ENCODE measurements at regions not wholly inside any gene's neighbourhood (a gene's known extent, or its start where the extent isn't known, plus 50 kb on each side); places are given as distances from the start of the nearest gene placed in this dataset.

DNA sequence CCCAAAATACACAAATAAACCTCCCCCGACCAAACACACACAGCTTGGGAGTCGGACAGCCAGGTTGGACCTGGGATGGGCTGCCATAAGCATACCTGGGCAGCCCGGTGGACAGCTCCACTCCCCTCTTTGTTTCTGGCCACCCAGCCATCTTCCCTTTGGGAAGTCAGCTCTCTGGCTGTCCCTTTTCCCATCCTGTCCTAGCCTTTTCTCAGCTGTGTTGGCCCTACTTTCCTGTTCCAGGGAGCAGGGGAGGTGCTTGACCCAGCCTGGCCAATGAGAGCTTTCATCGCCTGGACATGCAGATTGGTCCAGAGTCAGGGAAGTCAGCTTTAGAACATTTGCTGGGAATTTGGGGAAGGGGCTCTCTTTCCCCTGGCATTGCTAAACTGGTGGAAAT is 68.7 kb upstream of the NECTIN1 start:
- Histone ChIP-seq H2AK5ac (ENCODE audit: insufficient read length, low read length) (no peak overlapping the region), H3K4me1 (ENCODE audit: insufficient read depth, low read length) (peaks cover 8% of the 10 kb centered on the region; the same call in 1 of the 2 replicates), H3K4me2 (ENCODE audit: insufficient read depth, insufficient read length, low read length) (no peak overlapping the region), H3K23ac (ENCODE audit: insufficient read length, low read depth, low read length) (no peak overlapping the region), H3K4ac (ENCODE audit: low read depth, low read length) (no peak overlapping the region), H3K9ac (ENCODE audit: extremely low read depth, insufficient read length, low read length) (no peak overlapping the region), H4K5ac (ENCODE audit: insufficient read length, low read depth, low read length) (no peak overlapping the region), H2BK120ac (ENCODE audit: low read depth, low read length, poor library complexity, severe bottlenecking) (no peak overlapping the region), H3K23me2 (ENCODE audit: insufficient read length, low read depth, low read length, poor library complexity, severe bottlenecking) (no peaks in the 10 kb centered on the region), H3K9me3 (ENCODE audit: control insufficient read depth, low read depth, low read length) (no peaks in the 10 kb centered on the region), H4K8ac (replicated peaks; ENCODE audit: insufficient read length, low read depth, low read length) (no peak overlapping the region), H2AFZ (ENCODE audit: low read length) (no peak overlapping the region), H2BK5ac (ENCODE audit: insufficient read length, low read length) (no peak overlapping the region), H3K27ac (ENCODE audit: insufficient read length, low read depth, low read length) (no peak overlapping the region), H2BK12ac (ENCODE audit: insufficient read length, low read depth, low read length) (no peak overlapping the region), H3K79me2 (ENCODE audit: insufficient read depth, low read length) (no peaks in the 10 kb centered on the region), H3K27me3 (ENCODE audit: insufficient read depth, low read length) (peaks cover 5% of the 10 kb centered on the region; the same call in 1 of the 2 replicates), H3K79me1 (ENCODE audit: insufficient read depth, low read depth, low read length, poor library complexity, severe bottlenecking) (no peaks in the 10 kb centered on the region), H2BK15ac (ENCODE audit: low read depth, low read length) (no peak overlapping the region), H3K56ac (ENCODE audit: insufficient read length, low read depth, low read length) (no peak overlapping the region), H4K91ac (ENCODE audit: insufficient read length, low read depth, low read length) (no peak overlapping the region), H2BK20ac (ENCODE audit: low read depth, low read length, poor library complexity, severe bottlenecking) (no peak overlapping the region), H3K18ac (ENCODE audit: insufficient read length, low read depth, low read length) (no peak overlapping the region), H3K14ac (ENCODE audit: insufficient read depth, low read length) (no peak overlapping the region), H4K20me1 (ENCODE audit: control insufficient read depth, insufficient read depth, insufficient read length) (no peaks in the 10 kb centered on the region), H3T11ph (ENCODE audit: low read length) (no peak overlapping the region)
- H3K27me3 Mint-ChIP-seq (ENCODE audit: low read depth): peaks cover 92% of the 10 kb centered on the region
- DNase-seq: peak; percentile 61
- no peaks in the 10 kb centered on the region; a peak in 1 of 5 replicates for H3K9me3 Mint-ChIP-seq
- no peak overlapping the region for H3K27ac Mint-ChIP-seq
- peaks cover 66 to 74% of the 10 kb centered on the region in 2 experiments for H3K4me1 Mint-ChIP-seq
- no peaks in the 10 kb centered on the region for H3K36me3 Mint-ChIP-seq (ENCODE audit: insufficient read depth in 1 of 3, low read depth in 3 of 3)
- H3K4me3 Mint-ChIP-seq: peak overlapping the region in 1 of 2 experiments; percentile 28; a peak in 2 of 5 replicates
- TF ChIP-seq, protein P1, sequence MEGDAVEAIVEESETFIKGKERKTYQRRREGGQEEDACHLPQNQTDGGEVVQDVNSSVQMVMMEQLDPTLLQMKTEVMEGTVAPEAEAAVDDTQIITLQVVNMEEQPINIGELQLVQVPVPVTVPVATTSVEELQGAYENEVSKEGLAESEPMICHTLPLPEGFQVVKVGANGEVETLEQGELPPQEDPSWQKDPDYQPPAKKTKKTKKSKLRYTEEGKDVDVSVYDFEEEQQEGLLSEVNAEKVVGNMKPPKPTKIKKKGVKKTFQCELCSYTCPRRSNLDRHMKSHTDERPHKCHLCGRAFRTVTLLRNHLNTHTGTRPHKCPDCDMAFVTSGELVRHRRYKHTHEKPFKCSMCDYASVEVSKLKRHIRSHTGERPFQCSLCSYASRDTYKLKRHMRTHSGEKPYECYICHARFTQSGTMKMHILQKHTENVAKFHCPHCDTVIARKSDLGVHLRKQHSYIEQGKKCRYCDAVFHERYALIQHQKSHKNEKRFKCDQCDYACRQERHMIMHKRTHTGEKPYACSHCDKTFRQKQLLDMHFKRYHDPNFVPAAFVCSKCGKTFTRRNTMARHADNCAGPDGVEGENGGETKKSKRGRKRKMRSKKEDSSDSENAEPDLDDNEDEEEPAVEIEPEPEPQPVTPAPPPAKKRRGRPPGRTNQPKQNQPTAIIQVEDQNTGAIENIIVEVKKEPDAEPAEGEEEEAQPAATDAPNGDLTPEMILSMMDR (conservative IDR thresholded peaks at IDR 0.05): no peak
- no CpG with 5 or more reads among the region's 4 CpGs for WGBS (ENCODE audit: extremely low coverage, insufficient read length, low lambda C conversion rate)
